PFSK-1 (cell line): ENCODE measurements at regions not wholly inside any gene's neighbourhood (a gene's known extent, or its start where the extent isn't known, plus 50 kb on each side); places are given as distances from the start of the nearest gene placed in this dataset.

Experiments used
- SIN3A ChIP-seq: IDR thresholded peaks from 2 replicates; pipeline ENCODE4 v1.6.1; 2012; ENCODE audit warnings: mild to moderate bottlenecking, low read length, moderate library complexity, borderline replicate concordance; ENCODE audit not compliant: insufficient read depth
- TF ChIP-seq, protein P1 (sequence below), 2 experiments: IDR thresholded peaks; 2 replicates each; pipeline versions ENCODE4 v1.6.1 to v1.8.0; 2011 to 2012; ENCODE audit warnings: low read depth in 2 of 2, low read length in 2 of 2, control low read depth in 1 of 2, inconsistent platforms in 1 of 2, mild to moderate bottlenecking in 1 of 2, moderate library complexity in 1 of 2; ENCODE audit not compliant: insufficient read depth in 1 of 2

DNA sequence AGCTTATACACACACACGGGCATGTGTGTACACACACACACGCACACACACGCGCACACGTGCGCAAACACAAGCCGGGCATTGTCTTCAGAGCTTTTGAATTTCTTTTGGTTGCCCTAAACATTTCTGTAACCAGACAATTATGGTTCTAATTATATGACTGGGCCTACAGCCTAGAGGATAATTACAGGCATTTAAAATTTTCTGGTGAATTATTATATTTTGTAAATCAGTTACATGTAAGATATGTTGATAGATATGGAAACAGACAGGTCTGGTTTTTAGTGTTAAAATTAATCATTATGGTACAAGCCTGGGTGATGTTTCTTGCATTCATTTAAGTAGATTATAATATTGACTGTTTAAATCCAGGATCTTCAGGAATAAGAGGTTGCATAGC lies 1120.5 kb downstream of the ADGRL3 start:
- TF ChIP-seq SIN3A = no peak
- TF ChIP-seq, protein P1, sequence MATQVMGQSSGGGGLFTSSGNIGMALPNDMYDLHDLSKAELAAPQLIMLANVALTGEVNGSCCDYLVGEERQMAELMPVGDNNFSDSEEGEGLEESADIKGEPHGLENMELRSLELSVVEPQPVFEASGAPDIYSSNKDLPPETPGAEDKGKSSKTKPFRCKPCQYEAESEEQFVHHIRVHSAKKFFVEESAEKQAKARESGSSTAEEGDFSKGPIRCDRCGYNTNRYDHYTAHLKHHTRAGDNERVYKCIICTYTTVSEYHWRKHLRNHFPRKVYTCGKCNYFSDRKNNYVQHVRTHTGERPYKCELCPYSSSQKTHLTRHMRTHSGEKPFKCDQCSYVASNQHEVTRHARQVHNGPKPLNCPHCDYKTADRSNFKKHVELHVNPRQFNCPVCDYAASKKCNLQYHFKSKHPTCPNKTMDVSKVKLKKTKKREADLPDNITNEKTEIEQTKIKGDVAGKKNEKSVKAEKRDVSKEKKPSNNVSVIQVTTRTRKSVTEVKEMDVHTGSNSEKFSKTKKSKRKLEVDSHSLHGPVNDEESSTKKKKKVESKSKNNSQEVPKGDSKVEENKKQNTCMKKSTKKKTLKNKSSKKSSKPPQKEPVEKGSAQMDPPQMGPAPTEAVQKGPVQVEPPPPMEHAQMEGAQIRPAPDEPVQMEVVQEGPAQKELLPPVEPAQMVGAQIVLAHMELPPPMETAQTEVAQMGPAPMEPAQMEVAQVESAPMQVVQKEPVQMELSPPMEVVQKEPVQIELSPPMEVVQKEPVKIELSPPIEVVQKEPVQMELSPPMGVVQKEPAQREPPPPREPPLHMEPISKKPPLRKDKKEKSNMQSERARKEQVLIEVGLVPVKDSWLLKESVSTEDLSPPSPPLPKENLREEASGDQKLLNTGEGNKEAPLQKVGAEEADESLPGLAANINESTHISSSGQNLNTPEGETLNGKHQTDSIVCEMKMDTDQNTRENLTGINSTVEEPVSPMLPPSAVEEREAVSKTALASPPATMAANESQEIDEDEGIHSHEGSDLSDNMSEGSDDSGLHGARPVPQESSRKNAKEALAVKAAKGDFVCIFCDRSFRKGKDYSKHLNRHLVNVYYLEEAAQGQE (IDR thresholded peaks at IDR 0.05; ENCODE audit: insufficient read depth in 1 of 2, low read depth in 2 of 2, low read length in 2 of 2) = no peak
